ENCODE measurements at regions not wholly inside any gene's neighbourhood (a gene's known extent, or its start where the extent isn't known, plus 50 kb on each side); places are given as distances from the start of the nearest gene placed in this dataset.
"Not testable (repeated sequence)": the region's sequence is repeated elsewhere in the genome, so short reads cannot be mapped to it uniquely, and the experiment has no call there.

DNA sequence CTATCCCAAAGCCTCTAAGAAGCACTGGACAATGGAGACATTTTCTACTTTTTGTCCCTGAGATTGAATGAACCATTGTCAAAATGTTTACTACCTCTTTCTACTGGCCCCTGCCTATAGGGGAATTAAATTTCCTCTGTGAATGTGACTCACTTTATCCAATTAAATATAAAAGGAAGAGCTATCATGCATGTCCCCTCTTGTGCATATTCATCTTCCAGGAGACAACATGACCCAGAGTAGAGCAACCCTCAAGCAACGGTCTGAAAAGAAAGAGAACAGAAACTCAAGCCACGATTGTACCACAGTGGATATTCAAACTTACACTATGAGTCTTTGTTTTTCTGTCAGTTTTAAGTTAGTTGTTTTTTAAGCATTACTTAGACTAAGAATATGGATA, 938.4 kb upstream of the ATXN7L3B start:
- 84 to 91% methylated on average over 2 of the region's 2 CpGs for WGBS, 2 donors
- Histone ChIP-seq H3K9me3 (no peaks in the 10 kb centered on the region), H3K27ac (no peak overlapping the region), H3K4me1 (no peaks in the 10 kb centered on the region), H3K4me3 (no peak overlapping the region), H3K27me3 (no peaks in the 10 kb centered on the region), H3K36me3 (no peaks in the 10 kb centered on the region)
- no peak for ATAC-seq (ENCODE audit: low FRiP score in 2 of 2)
- TF ChIP-seq POLR2A (IDR thresholded peaks at IDR 0.05) (no peak), EP300 (IDR thresholded peaks at IDR 0.05) (no peak), POLR2AphosphoS5 (IDR thresholded peaks at IDR 0.05) (no peak)
- TF ChIP-seq, protein P1, sequence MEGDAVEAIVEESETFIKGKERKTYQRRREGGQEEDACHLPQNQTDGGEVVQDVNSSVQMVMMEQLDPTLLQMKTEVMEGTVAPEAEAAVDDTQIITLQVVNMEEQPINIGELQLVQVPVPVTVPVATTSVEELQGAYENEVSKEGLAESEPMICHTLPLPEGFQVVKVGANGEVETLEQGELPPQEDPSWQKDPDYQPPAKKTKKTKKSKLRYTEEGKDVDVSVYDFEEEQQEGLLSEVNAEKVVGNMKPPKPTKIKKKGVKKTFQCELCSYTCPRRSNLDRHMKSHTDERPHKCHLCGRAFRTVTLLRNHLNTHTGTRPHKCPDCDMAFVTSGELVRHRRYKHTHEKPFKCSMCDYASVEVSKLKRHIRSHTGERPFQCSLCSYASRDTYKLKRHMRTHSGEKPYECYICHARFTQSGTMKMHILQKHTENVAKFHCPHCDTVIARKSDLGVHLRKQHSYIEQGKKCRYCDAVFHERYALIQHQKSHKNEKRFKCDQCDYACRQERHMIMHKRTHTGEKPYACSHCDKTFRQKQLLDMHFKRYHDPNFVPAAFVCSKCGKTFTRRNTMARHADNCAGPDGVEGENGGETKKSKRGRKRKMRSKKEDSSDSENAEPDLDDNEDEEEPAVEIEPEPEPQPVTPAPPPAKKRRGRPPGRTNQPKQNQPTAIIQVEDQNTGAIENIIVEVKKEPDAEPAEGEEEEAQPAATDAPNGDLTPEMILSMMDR (IDR thresholded peaks at IDR 0.05) = no peak
- no peak for DNase-seq

DNA sequence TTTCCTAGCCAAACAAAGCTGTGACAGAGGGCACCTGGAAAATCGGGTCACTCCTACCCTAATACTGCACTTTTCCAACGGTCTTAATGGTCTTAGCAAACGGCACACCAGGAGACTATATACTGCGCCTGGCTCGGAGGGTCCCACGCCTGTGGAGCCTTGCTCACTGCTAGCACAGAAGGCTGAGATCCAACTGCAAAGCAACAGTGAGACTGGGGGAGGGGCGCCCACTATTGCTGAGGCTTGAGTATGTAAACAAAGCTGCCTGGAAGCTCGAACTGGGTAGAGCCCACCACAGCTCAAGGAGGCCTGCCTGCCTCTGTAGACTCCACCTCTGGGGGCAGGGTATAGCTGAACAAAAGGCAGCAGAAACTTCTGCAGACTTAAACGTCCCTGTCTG, 931.7 kb upstream of the ATXN7L3B start:
- not testable (repeated sequence) for H3K27ac ChIP-seq; H3K4me1 ChIP-seq; H3K9me3 ChIP-seq; H3K27me3 ChIP-seq; H3K4me3 ChIP-seq; H3K36me3 ChIP-seq; ATAC-seq (ENCODE audit: low FRiP score in 2 of 2); DNase-seq
- WGBS, 2 donors = 45 to 67% methylated on average over 3 to 9 of the region's 9 CpGs

DNA sequence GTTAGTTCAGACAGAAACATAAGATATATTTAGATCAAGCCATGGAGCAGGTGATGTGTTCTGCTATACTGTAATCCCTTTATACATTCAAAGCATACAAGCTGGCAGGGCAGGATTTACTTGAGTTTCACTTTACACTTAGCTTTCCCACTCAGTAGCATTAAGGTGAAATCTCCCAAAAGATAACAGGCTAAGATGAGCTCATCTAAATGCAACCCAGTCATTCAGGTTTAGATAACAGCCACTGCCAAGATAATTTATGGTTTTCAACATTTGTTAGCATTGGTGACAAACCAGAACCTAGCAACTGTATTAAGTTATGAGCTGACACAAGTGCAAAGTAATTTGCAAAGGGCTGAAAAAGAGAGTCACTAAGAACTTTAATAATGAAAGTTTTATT, 925.1 kb upstream of the ATXN7L3B start:
- DNase-seq (no peak), ATAC-seq (ENCODE audit: low FRiP score in 2 of 2) (no peak)
- TF ChIP-seq EP300 (IDR thresholded peaks at IDR 0.05) (no peak), POLR2AphosphoS5 (IDR thresholded peaks at IDR 0.05) (no peak), POLR2A (IDR thresholded peaks at IDR 0.05) (no peak)
- TF ChIP-seq, protein P1 (IDR thresholded peaks at IDR 0.05) = no peak
- no peak overlapping the region for H3K27ac ChIP-seq
- no peak overlapping the region for H3K4me3 ChIP-seq
- no peaks in the 10 kb centered on the region for H3K27me3 ChIP-seq
- H3K9me3 ChIP-seq = no peaks in the 10 kb centered on the region
- no peaks in the 10 kb centered on the region for H3K36me3 ChIP-seq
- no peaks in the 10 kb centered on the region for H3K4me1 ChIP-seq

DNA sequence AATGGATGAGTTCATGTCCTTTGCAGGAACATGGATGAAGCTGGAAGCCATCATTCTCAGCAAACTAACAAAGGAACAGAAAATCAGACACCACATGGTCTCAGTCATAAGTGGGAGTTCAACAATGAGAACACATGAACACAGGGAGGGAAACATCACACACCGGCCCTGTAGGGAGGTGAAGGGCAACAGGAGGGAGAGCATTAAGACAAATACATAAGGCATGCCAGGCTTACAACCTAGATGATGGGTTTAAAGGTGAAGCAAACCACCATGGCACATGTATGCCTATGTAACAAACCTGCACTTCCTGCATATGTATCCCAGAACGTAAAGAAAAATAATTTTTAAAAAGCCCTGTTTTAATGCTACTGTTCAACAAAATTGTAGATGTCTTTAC, 914.2 kb upstream of the ATXN7L3B start:
- DNase-seq = no peak
- H3K4me3 ChIP-seq = no peak overlapping the region
- no peaks in the 10 kb centered on the region for H3K27me3 ChIP-seq
- no peaks in the 10 kb centered on the region for H3K9me3 ChIP-seq
- 84 to 88% methylated on average over 2 of the region's 2 CpGs for WGBS, 2 donors
- ATAC-seq (ENCODE audit: low FRiP score in 2 of 2) = no peak
- H3K4me1 ChIP-seq = no peaks in the 10 kb centered on the region
- no peak overlapping the region for H3K27ac ChIP-seq
- H3K36me3 ChIP-seq = no peaks in the 10 kb centered on the region
- TF ChIP-seq, protein P1 (IDR thresholded peaks at IDR 0.05) = no peak
- TF ChIP-seq EP300 (IDR thresholded peaks at IDR 0.05) = no peak
- no peak for TF ChIP-seq POLR2AphosphoS5 (IDR thresholded peaks at IDR 0.05)

DNA sequence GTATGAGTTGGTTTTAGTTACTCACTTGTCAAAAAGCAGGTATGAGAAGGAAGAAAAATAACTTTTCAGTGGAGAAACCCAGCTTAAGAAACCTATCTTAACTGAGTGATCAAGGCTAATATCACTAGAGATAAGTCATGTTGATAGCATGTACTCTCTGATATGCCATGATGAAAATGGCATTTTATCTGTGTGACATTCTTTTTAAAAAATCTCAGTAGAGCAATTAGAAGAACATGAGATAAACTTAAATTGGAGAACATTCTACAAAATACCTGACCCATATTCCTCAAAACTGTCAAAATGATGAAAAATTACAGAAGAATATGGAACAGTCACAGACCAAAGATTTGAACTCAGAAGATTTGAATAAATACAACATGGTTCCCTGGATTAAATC, 912.4 kb upstream of the ATXN7L3B start:
- ATAC-seq (ENCODE audit: low FRiP score in 2 of 2) (no peak), DNase-seq (no peak)
- no peak overlapping the region for H3K4me3 ChIP-seq
- no peak overlapping the region for H3K27ac ChIP-seq
- no peaks in the 10 kb centered on the region for H3K4me1 ChIP-seq
- H3K27me3 ChIP-seq = no peaks in the 10 kb centered on the region
- TF ChIP-seq EP300 (IDR thresholded peaks at IDR 0.05) (no peak), POLR2AphosphoS5 (IDR thresholded peaks at IDR 0.05) (no peak), POLR2A (IDR thresholded peaks at IDR 0.05) (no peak)
- TF ChIP-seq, protein P1 (IDR thresholded peaks at IDR 0.05) = no peak
- H3K9me3 ChIP-seq = no peaks in the 10 kb centered on the region
- H3K36me3 ChIP-seq = no peaks in the 10 kb centered on the region
